ENCODE measurements at regions not wholly inside any gene's neighbourhood (a gene's known extent, or its start where the extent isn't known, plus 50 kb on each side); places are given as distances from the start of the nearest gene placed in this dataset.

DNA sequence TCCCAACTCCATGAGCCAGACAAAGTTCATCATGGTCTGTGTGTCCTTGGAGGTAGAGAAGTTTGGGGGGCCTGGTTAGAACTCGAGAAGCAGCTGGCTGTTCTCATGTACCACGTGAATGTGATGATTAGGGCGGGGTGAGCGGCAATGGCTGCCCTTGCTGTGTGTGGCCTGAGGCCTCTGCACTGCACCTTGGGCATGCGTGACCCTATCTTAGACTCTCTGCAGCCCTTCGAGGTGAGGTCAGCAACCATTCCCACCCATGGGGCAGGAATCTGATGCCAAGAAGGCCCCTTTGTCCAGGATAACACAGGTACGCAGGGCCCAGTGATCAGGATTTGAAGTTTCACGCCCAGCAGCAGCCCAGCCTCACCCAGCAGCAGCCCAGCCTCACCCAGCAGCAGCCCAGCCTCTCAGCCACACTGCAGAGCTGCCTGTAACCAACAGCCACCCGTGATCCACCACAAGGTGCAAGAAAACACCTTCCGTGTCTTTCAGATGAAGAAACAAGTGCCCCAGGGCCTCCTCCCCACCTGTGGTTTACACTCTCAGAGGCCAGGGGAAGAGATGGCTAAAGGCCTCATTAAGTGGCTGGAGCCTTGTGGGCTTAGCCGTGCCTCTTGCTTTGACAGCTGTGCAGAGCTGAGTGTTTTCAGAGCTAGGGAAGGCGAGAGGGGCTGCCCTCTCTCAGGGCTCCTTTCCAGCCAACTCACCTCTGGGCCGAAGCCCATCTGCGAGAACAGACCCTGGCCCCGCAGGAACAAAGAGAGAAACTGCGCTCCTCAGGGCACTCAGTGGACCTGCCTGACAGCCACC, 195.2 kb upstream of the CDH4 start:
- no peak for DNase-seq (ENCODE audit: low read depth)
- H3K4me3 ChIP-seq (ENCODE audit: low read depth, low read length), result no peak overlapping the region
- TF ChIP-seq, protein P1, sequence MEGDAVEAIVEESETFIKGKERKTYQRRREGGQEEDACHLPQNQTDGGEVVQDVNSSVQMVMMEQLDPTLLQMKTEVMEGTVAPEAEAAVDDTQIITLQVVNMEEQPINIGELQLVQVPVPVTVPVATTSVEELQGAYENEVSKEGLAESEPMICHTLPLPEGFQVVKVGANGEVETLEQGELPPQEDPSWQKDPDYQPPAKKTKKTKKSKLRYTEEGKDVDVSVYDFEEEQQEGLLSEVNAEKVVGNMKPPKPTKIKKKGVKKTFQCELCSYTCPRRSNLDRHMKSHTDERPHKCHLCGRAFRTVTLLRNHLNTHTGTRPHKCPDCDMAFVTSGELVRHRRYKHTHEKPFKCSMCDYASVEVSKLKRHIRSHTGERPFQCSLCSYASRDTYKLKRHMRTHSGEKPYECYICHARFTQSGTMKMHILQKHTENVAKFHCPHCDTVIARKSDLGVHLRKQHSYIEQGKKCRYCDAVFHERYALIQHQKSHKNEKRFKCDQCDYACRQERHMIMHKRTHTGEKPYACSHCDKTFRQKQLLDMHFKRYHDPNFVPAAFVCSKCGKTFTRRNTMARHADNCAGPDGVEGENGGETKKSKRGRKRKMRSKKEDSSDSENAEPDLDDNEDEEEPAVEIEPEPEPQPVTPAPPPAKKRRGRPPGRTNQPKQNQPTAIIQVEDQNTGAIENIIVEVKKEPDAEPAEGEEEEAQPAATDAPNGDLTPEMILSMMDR (conservative IDR thresholded peaks at IDR 0.05; ENCODE audit: low read depth, low read length), result no peak

DNA sequence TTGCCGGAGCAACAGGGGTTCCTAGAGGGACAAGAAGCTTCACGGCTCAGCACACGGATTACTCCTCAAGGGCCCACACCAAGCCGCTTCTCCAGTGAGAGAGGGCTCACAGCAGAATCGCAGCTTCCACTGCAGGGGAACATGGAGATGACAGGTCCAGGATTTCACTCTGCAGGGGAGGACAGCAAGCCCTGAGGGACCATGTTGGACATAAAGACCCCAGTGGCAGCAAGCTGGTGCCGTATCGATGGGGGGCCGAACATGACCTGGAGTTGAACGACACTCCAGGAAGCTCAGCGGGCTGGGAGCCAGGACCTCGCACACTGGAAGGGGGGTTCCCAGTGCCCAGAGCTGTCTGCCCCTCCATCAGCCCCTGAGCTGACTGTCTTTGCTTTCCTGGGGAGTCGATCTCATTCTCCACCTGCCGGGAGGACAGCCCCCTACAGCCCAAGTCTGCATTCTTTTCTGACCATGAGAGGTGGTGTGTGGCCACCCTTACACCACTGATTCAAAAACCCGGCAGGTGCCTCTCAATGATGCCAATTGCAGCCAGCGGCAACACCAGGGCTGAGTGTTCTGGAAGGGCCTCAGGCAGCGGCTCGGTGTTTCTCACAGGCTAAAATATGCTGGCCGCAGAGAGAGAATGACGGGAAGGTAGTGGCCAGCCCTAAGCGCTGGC, 194.5 kb upstream of the CDH4 start:
- no peak overlapping the region for H3K4me3 ChIP-seq (ENCODE audit: low read depth, low read length)
- TF ChIP-seq, protein P1 (conservative IDR thresholded peaks at IDR 0.05; ENCODE audit: low read depth, low read length), result no peak

DNA sequence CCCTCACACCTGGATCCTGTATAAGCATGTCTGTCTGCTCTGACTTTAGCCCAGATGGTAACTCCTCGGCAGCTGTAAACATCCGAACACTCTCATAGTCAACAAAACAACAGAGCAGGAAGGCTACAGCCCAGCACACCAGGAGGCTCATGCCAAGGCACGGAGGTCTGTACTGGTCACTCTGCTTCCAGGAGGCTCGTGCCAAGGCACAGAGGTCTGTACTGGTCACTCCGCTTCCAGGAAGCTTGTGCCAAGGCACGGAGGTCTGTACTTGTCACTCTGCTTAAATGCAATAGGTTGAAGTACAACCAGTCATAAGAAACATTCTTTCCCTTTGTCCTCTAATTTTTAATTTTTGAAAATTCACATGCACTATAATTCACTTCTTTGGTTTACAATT, 190.1 kb upstream of the CDH4 start:
- TF ChIP-seq, protein P1 (conservative IDR thresholded peaks at IDR 0.05; ENCODE audit: low read depth, low read length), result no peak
- DNase-seq (ENCODE audit: low read depth), result no peak
- no peak overlapping the region for H3K4me3 ChIP-seq (ENCODE audit: low read depth, low read length)

More for the DNA sequence above, 194.5 kb upstream of the CDH4 start:
- no peak for DNase-seq (ENCODE audit: low read depth)

DNA sequence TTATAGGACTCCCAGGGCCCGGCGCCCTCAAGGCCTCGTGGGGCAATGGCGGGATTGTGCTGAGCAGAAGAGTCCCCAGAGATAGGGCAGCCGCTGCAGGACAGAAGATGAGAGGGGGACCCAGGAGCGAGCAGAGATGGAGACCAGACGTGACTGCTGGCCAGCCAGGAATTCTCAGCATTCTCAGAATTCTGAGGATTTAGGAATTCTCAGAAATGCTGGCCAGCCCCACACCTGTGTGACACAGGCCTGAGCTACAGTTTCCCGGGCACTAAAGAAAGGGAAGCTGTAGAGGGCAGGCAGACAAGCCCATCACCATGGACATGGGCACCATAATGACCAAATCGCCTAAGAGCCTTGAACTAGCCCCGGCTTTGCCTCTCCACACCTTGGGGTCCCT, 186.2 kb upstream of the CDH4 start:
- no peak overlapping the region for H3K4me3 ChIP-seq (ENCODE audit: low read depth, low read length)
- DNase-seq (ENCODE audit: low read depth), result no peak
- TF ChIP-seq, protein P1 (conservative IDR thresholded peaks at IDR 0.05; ENCODE audit: low read depth, low read length), result no peak

DNA sequence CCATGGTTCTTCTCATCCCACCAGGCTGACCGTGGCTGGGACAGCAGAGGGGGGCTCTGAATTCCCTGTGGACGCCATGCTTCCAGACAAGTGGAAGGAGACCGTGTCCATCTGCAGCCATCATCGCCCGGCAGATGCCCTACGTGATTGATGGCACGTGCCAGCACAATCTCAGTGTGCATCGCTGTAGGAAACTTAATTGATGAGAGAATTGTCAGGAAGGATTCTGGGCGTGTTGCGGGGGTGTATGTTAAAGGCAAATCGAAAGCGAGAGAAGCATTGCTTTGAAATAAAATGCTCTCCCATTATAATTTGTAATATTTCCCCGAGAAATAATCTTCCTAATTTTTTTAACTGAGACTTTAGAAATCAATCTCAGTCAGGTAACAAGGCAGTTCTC, 185.5 kb upstream of the CDH4 start:
- H3K4me3 ChIP-seq (ENCODE audit: low read depth, low read length), result no peak overlapping the region
- TF ChIP-seq, protein P1 (conservative IDR thresholded peaks at IDR 0.05; ENCODE audit: low read depth, low read length), result no peak
- DNase-seq (ENCODE audit: low read depth), result no peak

DNA sequence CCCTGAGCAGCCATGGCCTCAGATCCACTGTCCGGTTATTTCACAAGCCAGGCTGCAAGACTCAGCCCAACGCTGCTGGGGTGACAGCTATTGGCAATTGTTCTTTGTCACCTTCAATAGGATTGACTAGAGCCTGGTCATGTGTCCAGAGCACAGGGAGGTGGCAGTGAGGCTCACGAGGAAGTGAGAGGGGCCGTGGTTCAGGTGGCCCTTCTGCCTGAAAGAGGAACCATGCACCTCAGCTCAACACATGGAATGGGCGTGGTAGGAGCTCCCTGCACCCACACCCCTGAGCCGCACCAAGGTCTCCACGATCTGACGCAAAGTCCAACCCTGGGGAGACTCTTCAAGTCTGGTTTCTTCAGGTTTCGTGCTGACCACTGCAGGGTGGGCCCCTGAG, 184.8 kb upstream of the CDH4 start:
- H3K4me3 ChIP-seq (ENCODE audit: low read depth, low read length), result no peak overlapping the region
- TF ChIP-seq, protein P1 (conservative IDR thresholded peaks at IDR 0.05; ENCODE audit: low read depth, low read length), result no peak
- DNase-seq (ENCODE audit: low read depth), result no peak
